BLaER1 treated with 17β-estradiol and CSF1 and Interleukin-3, amounts not matched to agents 10 nM and 100 nM (cell line): ENCODE measurements at regions not wholly inside any gene's neighbourhood (a gene's known extent, or its start where the extent isn't known, plus 50 kb on each side); places are given as distances from the start of the nearest gene placed in this dataset.

Source experiments
- H3K27ac ChIP-seq, 11 experiments: shearing (Covaris generic); formaldehyde crosslinking; 2 replicates each; pipeline ENCODE4 v1.8.1; 2022
- H3K27me3 ChIP-seq, 11 experiments: shearing (Covaris generic); formaldehyde crosslinking; 2 replicates each; pipeline ENCODE4 v1.8.1; 2022
- H3K36me3 ChIP-seq, 11 experiments: shearing (Covaris generic); formaldehyde crosslinking; 2 replicates each; pipeline ENCODE4 v1.8.1; 2022
- H3K4me1 ChIP-seq, 10 experiments: shearing (Covaris generic); formaldehyde crosslinking; 2 replicates each; pipeline ENCODE4 v1.8.1; 2022
- H3K4me2 ChIP-seq, 11 experiments: shearing (Covaris generic); formaldehyde crosslinking; 2 replicates each; pipeline ENCODE4 v1.8.1; 2022
- H3K4me3 ChIP-seq, 10 experiments: shearing (Covaris generic); formaldehyde crosslinking; 2 replicates each; pipeline ENCODE4 v1.8.1; 2022
- H3K9ac ChIP-seq, 11 experiments: shearing (Covaris generic); formaldehyde crosslinking; 2 replicates each; pipeline ENCODE4 v1.8.1; 2022
- H3K9me3 ChIP-seq, 11 experiments: shearing (Covaris generic); formaldehyde crosslinking; replicated peaks in 1 of 11; 2 replicates each; pipeline ENCODE4 v1.8.1; 2022
- H4K20me1 ChIP-seq, 11 experiments: shearing (Covaris generic); formaldehyde crosslinking; 2 replicates each; pipeline ENCODE4 v1.8.1; 2022
- Cebpa-rat ChIP-seq, 11 experiments: shearing (Covaris generic); IDR thresholded peaks; 2 replicates each; pipeline ENCODE4 v1.8.1; 2022

DNA sequence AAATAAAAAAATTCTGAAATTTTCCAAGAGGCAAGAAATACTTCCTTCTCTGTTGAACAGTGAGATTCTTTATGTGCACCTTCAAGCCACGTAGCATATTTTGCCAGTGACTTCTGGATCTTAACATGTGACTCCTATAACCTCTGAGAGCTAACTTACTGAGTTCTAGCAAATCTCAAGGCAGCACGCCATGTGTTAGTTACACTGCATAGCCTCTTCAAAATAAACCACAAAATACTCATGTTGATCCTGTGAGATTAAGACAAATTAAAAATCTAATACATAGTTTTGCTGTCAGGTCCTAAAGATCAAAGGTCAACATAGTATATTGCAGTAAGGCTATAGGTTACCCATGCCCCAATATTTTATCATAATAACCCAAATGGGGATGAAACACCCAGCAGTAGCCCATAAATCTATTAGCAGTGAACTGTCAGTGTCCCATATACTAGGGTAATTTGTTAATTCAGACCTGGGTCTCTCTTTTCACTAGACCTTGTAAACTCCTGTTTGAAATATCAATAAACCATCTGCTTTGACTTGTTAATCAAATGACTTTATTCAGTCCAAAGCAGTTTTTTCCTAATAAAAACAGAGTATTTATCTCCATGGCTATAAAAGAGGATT lies 343.1 kb downstream of the ZFHX3 start:
- Histone ChIP-seq H3K4me1 (no peaks in the 10 kb centered on the region), H3K27me3 (no peaks in the 10 kb centered on the region), H3K9me3 (peaks cover 7 to 12% (median 10%) of the 10 kb centered on the region in 11 experiments; a peak in 21 of 22 replicates), H4K20me1 (no peaks in the 10 kb centered on the region), H3K9ac (no peak overlapping the region), H3K4me2 (no peak overlapping the region), H3K27ac (no peak overlapping the region), H3K4me3 (no peak overlapping the region), H3K36me3 (no peaks in the 10 kb centered on the region)
- no peak for TF ChIP-seq Cebpa-rat (IDR thresholded peaks at IDR 0.05)

DNA sequence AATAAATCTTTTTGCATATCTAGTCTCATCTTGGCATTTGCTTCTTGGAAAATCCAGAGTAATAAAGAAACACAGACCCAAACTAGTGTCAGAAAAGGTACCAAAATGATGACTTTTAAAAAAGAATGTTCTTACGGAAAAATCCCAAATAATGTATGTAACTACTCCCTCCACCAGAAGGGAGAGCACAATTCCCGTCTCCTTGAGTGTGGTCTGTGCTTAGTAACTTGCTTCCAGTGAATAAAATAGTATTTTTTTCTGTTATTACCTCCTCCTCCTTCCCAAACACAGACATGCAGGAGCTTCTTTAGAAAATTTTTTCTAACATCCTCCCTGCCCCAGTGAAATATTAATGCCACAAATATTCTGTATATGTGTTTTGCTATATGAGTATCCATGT lies 358.1 kb downstream of the ZFHX3 start:
- no peaks in the 10 kb centered on the region for H3K4me1 ChIP-seq
- H3K4me3 ChIP-seq: no peak overlapping the region
- H4K20me1 ChIP-seq: no peaks in the 10 kb centered on the region
- H3K4me2 ChIP-seq: no peak overlapping the region
- no peak overlapping the region for H3K27ac ChIP-seq
- H3K36me3 ChIP-seq: no peaks in the 10 kb centered on the region
- TF ChIP-seq Cebpa-rat (IDR thresholded peaks at IDR 0.05): no peak
- no peak overlapping the region for H3K9ac ChIP-seq
- H3K27me3 ChIP-seq: no peaks in the 10 kb centered on the region
- no peaks in the 10 kb centered on the region; a peak in 1 of 22 replicates for H3K9me3 ChIP-seq

DNA sequence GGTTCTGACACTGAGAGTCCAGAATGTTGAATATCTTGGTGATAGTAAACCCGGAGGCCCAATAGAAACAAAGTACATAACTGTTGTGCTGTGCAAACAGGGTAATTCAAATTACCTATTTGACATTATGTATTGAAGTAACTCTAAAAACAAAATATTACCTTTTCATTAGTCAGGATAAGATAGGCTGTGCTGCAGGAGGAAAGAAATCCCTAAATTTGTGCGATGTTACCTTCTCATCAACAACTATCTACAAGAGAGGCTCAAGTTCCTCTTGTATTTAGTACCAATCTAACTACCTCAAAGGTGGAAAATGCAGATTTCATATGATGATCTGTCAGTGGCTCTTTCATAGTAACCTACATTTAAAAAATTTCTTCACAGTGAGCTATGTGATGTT lies 367.2 kb downstream of the ZFHX3 start:
- Histone ChIP-seq H3K36me3 (no peaks in the 10 kb centered on the region), H3K9me3 (0 out of 22 replicates have a peak, but pooled peaks cover 0 to 2% (median 0%) of the 10 kb centered on the region in 11 experiments), H3K9ac (no peak overlapping the region), H4K20me1 (no peaks in the 10 kb centered on the region), H3K4me2 (no peak overlapping the region), H3K27ac (no peak overlapping the region), H3K4me3 (no peak overlapping the region), H3K4me1 (no peaks in the 10 kb centered on the region), H3K27me3 (no peaks in the 10 kb centered on the region)
- no peak for TF ChIP-seq Cebpa-rat (IDR thresholded peaks at IDR 0.05)

DNA sequence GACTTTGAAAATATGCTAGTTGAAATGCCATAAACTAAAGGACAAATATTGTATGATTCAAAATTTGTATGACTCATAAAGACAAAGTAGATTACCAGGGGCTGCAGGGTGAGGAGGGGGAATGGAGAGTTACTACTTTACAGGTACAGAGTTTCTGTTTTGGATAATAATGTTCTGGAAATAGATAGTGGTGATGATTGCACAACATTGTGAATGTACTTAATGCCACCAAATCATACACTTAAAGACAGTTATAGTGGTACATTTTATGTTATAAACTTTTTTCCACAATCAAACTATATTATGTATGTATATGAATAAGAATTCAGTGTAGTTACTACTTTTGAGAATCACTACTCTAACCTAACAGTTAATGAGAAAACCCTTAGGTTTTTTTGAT lies 368.1 kb downstream of the ZFHX3 start:
- peaks cover 0 to 5% (median 0%) of the 10 kb centered on the region in 11 experiments; a peak in 1 of 22 replicates for H3K9me3 ChIP-seq

DNA sequence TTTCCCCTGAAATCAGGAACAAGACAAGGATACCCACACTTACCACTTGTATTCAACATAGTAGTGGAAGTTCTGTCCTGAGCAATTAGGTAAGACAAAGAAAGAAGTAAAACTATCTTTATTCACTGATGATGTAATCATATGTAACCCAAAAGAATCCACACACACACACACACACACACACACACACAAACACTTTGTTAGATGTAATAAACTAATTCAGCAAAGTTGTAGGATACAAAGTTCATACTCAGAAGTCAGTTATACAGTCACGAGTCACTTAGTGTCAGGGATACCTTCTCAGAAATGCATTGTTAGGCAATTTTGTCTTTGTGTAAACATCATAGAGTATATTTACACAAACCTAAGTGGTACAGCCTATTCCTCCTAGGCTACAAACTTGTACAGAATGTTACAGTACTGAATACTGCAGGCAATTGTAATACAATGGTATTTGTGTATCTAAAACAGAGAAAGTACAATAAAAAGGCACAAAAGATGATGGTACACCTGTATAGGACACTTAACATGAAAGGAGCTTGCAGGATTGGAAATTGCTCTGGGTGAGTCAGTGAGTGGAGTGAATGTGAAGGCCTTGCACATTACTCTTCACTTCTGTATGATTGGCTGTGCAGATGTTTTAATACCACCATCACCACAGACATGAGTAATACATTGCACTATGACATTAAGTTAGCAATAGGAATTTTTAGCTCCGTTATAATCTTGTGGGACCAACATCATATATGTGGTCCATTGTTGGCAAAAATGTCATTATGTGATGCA lies 370.1 kb downstream of the ZFHX3 start:
- Histone ChIP-seq H3K9ac (no peak overlapping the region), H3K4me2 (no peak overlapping the region), H3K4me1 (no peaks in the 10 kb centered on the region), H3K9me3 (peaks cover 7 to 16% (median 12%) of the 10 kb centered on the region in 11 experiments), H4K20me1 (no peaks in the 10 kb centered on the region), H3K27me3 (no peaks in the 10 kb centered on the region), H3K4me3 (no peak overlapping the region), H3K27ac (no peak overlapping the region), H3K36me3 (peaks cover 0 to 6% (median 0%) of the 10 kb centered on the region in 11 experiments; a peak in 1 of 22 replicates)
- TF ChIP-seq Cebpa-rat (IDR thresholded peaks at IDR 0.05): 0 out of 22 replicates have a peak, but pooled peaks of 1 of the 11 experiments have one; percentile 20

More for the DNA sequence above, 368.1 kb downstream of the ZFHX3 start:
- H3K27ac ChIP-seq: no peak overlapping the region
- H3K4me2 ChIP-seq: no peak overlapping the region
- no peaks in the 10 kb centered on the region for H3K36me3 ChIP-seq
- no peaks in the 10 kb centered on the region for H3K27me3 ChIP-seq
- no peaks in the 10 kb centered on the region for H3K4me1 ChIP-seq
- TF ChIP-seq Cebpa-rat (IDR thresholded peaks at IDR 0.05): no peak
- no peak overlapping the region for H3K9ac ChIP-seq
- no peak overlapping the region for H3K4me3 ChIP-seq
- no peaks in the 10 kb centered on the region for H4K20me1 ChIP-seq

DNA sequence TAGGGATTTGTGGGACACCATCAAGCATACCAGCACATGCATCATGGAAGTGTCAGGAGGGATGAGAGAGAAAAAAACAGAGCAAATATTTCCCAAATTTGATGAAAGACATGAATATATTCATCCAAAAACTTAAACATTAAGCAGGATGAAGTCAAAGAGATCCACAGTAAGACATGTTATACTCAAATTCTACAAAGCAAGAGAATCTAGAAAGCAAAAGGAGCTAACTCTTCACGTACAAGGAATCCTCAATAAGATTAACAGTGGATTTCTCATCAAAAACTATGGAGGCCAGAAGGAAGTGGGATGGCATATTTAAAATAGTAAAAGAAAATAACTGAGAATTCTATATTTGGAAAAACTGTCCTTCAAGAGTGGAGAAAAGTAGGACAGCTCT lies 374.8 kb downstream of the ZFHX3 start:
- no peak for TF ChIP-seq Cebpa-rat (IDR thresholded peaks at IDR 0.05)
- H4K20me1 ChIP-seq: no peaks in the 10 kb centered on the region
- no peak overlapping the region for H3K9ac ChIP-seq
- peaks cover 19 to 31% (median 24%) of the 10 kb centered on the region in 11 experiments for H3K9me3 ChIP-seq
- no peak overlapping the region for H3K4me2 ChIP-seq
- no peaks in the 10 kb centered on the region for H3K27me3 ChIP-seq
- H3K27ac ChIP-seq: no peak overlapping the region
- no peak overlapping the region for H3K4me3 ChIP-seq
- H3K4me1 ChIP-seq: no peaks in the 10 kb centered on the region
- H3K36me3 ChIP-seq: peaks cover 0 to 6% (median 0%) of the 10 kb centered on the region in 11 experiments; a peak in 5 of 22 replicates

DNA sequence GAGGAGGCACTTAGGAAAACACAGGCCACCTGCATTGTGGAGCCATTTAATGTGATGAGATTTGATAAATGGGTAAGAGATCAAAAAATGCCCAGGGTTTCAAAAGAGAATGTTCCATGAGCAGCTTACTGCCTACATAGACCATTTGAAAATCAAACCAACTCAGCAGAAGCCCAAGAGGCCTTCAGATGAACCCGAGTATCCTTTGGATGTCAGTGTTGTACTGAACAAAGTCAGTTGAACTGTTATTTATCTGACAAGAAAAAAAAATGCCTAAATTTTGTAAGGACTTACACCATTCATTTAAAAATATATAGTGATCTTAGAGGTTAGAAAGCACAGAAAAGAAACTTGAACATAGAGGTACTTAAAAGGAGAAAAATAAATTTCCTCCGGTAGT lies 381.7 kb downstream of the ZFHX3 start:
- Histone ChIP-seq H3K36me3 (no peaks in the 10 kb centered on the region), H3K4me3 (no peak overlapping the region; a peak in 1 of 20 replicates), H3K9me3 (peaks cover 0 to 6% (median 2%) of the 10 kb centered on the region in 11 experiments; a peak in 7 of 22 replicates), H3K4me1 (peaks cover 11 to 23% (median 17%) of the 10 kb centered on the region in 10 experiments; a peak in 18 of 20 replicates), H3K4me2 (peak overlapping the region in 10 of 11 experiments; percentile 65 to 94 (median 84); a peak in 13 of 22 replicates), H3K9ac (no peak overlapping the region), H3K27ac (0 out of 22 replicates have a peak overlapping the region, but pooled peaks of 1 of the 11 experiments have one; percentile 90), H4K20me1 (no peaks in the 10 kb centered on the region), H3K27me3 (no peaks in the 10 kb centered on the region)
- TF ChIP-seq Cebpa-rat (IDR thresholded peaks at IDR 0.05): no peak

DNA sequence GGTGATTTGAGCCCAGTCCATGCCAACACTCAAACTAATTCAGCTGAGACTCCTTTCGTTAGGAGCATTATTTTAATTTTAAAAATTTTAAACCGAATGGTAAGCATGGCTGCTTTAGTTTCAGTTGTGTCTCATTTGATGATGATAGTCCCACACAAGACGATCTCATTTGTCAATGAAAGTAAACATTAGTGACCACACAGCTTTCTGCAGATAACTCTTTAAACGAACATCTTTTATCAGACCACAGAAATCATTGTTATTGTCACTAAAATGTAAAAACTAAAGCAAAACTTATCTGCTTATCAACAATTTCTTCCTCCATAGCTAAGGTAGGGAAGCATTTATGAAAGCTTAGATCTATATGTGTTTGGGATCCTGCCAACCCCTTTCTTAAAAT lies 382.2 kb downstream of the ZFHX3 start:
- no peaks in the 10 kb centered on the region for H3K27me3 ChIP-seq
- peak overlapping the region; percentile 82 to 94 (median 87); a peak in 21 of 22 replicates for H3K9ac ChIP-seq
- no peaks in the 10 kb centered on the region for H4K20me1 ChIP-seq
- peak overlapping the region; percentile 76 to 98 (median 88) for H3K4me3 ChIP-seq
- H3K36me3 ChIP-seq: no peaks in the 10 kb centered on the region
- peak overlapping the region in 9 of 11 experiments; percentile 86 to 97 (median 90); a peak in 17 of 22 replicates for H3K27ac ChIP-seq
- peak overlapping the region; percentile 65 to 94 (median 87) for H3K4me2 ChIP-seq
- H3K9me3 ChIP-seq: peaks cover 0 to 9% (median 4%) of the 10 kb centered on the region in 11 experiments; a peak in 8 of 22 replicates
- H3K4me1 ChIP-seq: peaks cover 11 to 23% (median 17%) of the 10 kb centered on the region in 10 experiments; a peak in 18 of 20 replicates
- TF ChIP-seq Cebpa-rat (IDR thresholded peaks at IDR 0.05): no peak
